Thymus (tissue), 11 donors: ENCODE measurements at regions not wholly inside any gene's neighbourhood (a gene's known extent, or its start where the extent isn't known, plus 50 kb on each side); places are given as distances from the start of the nearest gene placed in this dataset.

Source experiments
- DNase-seq, 9 donors: peaks; one replicate each; pipeline ENCODE4 v3.0.0-alpha.2; 2013; ENCODE audit warnings: low spot score in 9 of 9, low read depth in 6 of 9, missing footprints in 1 of 9
- H3K27ac ChIP-seq, 2 donors: one replicate each; pipeline ENCODE4 v1.5.1; 2013; ENCODE audit warnings: control low read depth in 1 of 2, low read depth in 1 of 2, low read length in 1 of 2, mild to moderate bottlenecking in 1 of 2, moderate library complexity in 1 of 2
- H3K27me3 ChIP-seq, 2 donors: one replicate each; pipeline ENCODE4 v1.5.1; 2013; ENCODE audit warnings: low read length in 1 of 2; ENCODE audit not compliant: control insufficient read depth in 2 of 2, insufficient read depth in 1 of 2
- H3K36me3 ChIP-seq, 2 donors: one replicate each; pipeline ENCODE4 v1.5.1; 2013; ENCODE audit warnings: low read length in 1 of 2, mild to moderate bottlenecking in 1 of 2, moderate library complexity in 1 of 2; ENCODE audit not compliant: control insufficient read depth in 2 of 2, insufficient read depth in 2 of 2
- H3K4me1 ChIP-seq, 2 donors: one replicate each; pipeline ENCODE4 v1.5.1; 2013; ENCODE audit warnings: low read length in 2 of 2; ENCODE audit not compliant: control insufficient read depth in 2 of 2, insufficient read depth in 2 of 2
- H3K4me3 ChIP-seq, 2 donors: one replicate each; pipeline ENCODE4 v1.5.1; 2013; ENCODE audit warnings: low read length in 2 of 2, control low read depth in 1 of 2, mild to moderate bottlenecking in 1 of 2
- H3K9me3 ChIP-seq, 2 donors: one replicate each; pipeline ENCODE4 v1.5.1; 2013; ENCODE audit warnings: low read length in 1 of 2, mild to moderate bottlenecking in 1 of 2; ENCODE audit not compliant: control insufficient read depth in 2 of 2, insufficient read depth in 1 of 2
- WGBS: extraction: QIAGEN DNeasy Blood & Tissue Kit; methylation state at CpG from one replicate; pipeline ENCODE4 v1.1.7; 2013; 5-methylcytosine and 5-hydroxymethylcytosine counted together
- donor health status: healthy.

- Histone ChIP-seq H3K4me1 (no peaks in the 10 kb centered on the region), H3K27me3 (no peaks in the 10 kb centered on the region), H3K36me3 (no peaks in the 10 kb centered on the region), H3K4me3 (no peak overlapping the region), H3K9me3 (no peaks in the 10 kb centered on the region), H3K27ac (no peak overlapping the region)
- no peak for DNase-seq
- 90% methylated on average over 3 of the region's 3 CpGs for WGBS
These were observed 585.6 kb upstream of the AGA start for GRCh38 chr4:178027796-178028195.

- Histone ChIP-seq H3K9me3 (no peaks in the 10 kb centered on the region), H3K27ac (no peak overlapping the region), H3K27me3 (no peaks in the 10 kb centered on the region), H3K4me1 (no peaks in the 10 kb centered on the region), H3K36me3 (no peaks in the 10 kb centered on the region), H3K4me3 (no peak overlapping the region)
- DNase-seq, result no peak
- WGBS, result 90% methylated on average over 2 of the region's 2 CpGs
These were observed 586.2 kb upstream of the AGA start for GRCh38 chr4:178028481-178028880.

GRCh38 chr4:178037459-178038214 is 595.4 kb upstream of the AGA start:
- DNase-seq, result no peak
- Histone ChIP-seq H3K4me1 (no peaks in the 10 kb centered on the region), H3K9me3 (no peaks in the 10 kb centered on the region), H3K4me3 (no peak overlapping the region), H3K36me3 (no peaks in the 10 kb centered on the region), H3K27me3 (no peaks in the 10 kb centered on the region), H3K27ac (no peak overlapping the region)
- WGBS, result 85% methylated on average over 15 of the region's 15 CpGs

- Histone ChIP-seq H3K36me3 (no peaks in the 10 kb centered on the region), H3K9me3 (peaks cover 0 to 7% of the 10 kb centered on the region in 2 donors), H3K27ac (no peak overlapping the region), H3K4me3 (no peak overlapping the region), H3K27me3 (no peaks in the 10 kb centered on the region), H3K4me1 (no peaks in the 10 kb centered on the region)
- 88% methylated on average over 1 of the region's 1 CpG for WGBS
- no peak for DNase-seq
These were observed 614.8 kb upstream of the AGA start for GRCh38 chr4:178056996-178057395.

- DNase-seq, result no peak
- H3K27me3 ChIP-seq, result no peaks in the 10 kb centered on the region
- no peak overlapping the region for H3K4me3 ChIP-seq
- no peaks in the 10 kb centered on the region for H3K4me1 ChIP-seq
- H3K27ac ChIP-seq, result no peak overlapping the region
- H3K36me3 ChIP-seq, result no peaks in the 10 kb centered on the region
- no peaks in the 10 kb centered on the region for H3K9me3 ChIP-seq
- WGBS, result 46% methylated on average over 1 of the region's 1 CpG
These were observed 621.3 kb upstream of the AGA start for GRCh38 chr4:178063568-178063967.

GRCh38 chr4:178066338-178066941 is 624.2 kb upstream of the AGA start:
- H3K9me3 ChIP-seq, result no peaks in the 10 kb centered on the region
- WGBS, result 94% methylated on average over 2 of the region's 2 CpGs
- no peak for DNase-seq
- no peaks in the 10 kb centered on the region for H3K4me1 ChIP-seq
- no peak overlapping the region for H3K27ac ChIP-seq
- no peaks in the 10 kb centered on the region for H3K36me3 ChIP-seq
- no peak overlapping the region for H3K4me3 ChIP-seq
- H3K27me3 ChIP-seq, result no peaks in the 10 kb centered on the region

GRCh38 chr4:178068136-178068535 is 625.9 kb upstream of the AGA start:
- 91% methylated on average over 4 of the region's 4 CpGs for WGBS
- H3K36me3 ChIP-seq, result no peaks in the 10 kb centered on the region
- DNase-seq, result no peak
- no peak overlapping the region for H3K4me3 ChIP-seq
- H3K27me3 ChIP-seq, result no peaks in the 10 kb centered on the region
- H3K4me1 ChIP-seq, result no peaks in the 10 kb centered on the region
- H3K9me3 ChIP-seq, result no peaks in the 10 kb centered on the region
- H3K27ac ChIP-seq, result no peak overlapping the region

GRCh38 chr4:178070163-178070562 is 627.9 kb upstream of the AGA start:
- H3K4me3 ChIP-seq, result no peak overlapping the region
- WGBS, result 93% methylated on average over 1 of the region's 1 CpG
- H3K27ac ChIP-seq, result no peak overlapping the region
- no peaks in the 10 kb centered on the region for H3K27me3 ChIP-seq
- no peaks in the 10 kb centered on the region for H3K9me3 ChIP-seq
- H3K36me3 ChIP-seq, result no peaks in the 10 kb centered on the region
- DNase-seq, result no peak
- no peaks in the 10 kb centered on the region for H3K4me1 ChIP-seq

- Histone ChIP-seq H3K27me3 (no peaks in the 10 kb centered on the region), H3K9me3 (no peaks in the 10 kb centered on the region), H3K4me1 (no peaks in the 10 kb centered on the region), H3K36me3 (no peaks in the 10 kb centered on the region), H3K27ac (no peak overlapping the region), H3K4me3 (no peak overlapping the region)
- 84% methylated on average over 1 of the region's 1 CpG for WGBS
- no peak for DNase-seq
These were observed 638.1 kb upstream of the AGA start for GRCh38 chr4:178080312-178080711.
